22Rv1 (cell line): ENCODE measurements at regions not wholly inside any gene's neighbourhood (a gene's known extent, or its start where the extent isn't known, plus 50 kb on each side); places are given as distances from the start of the nearest gene placed in this dataset.
"Not testable (repeated sequence)": the region's sequence is repeated elsewhere in the genome, so short reads cannot be mapped to it uniquely, and the experiment has no call there.

Experiments used
- H3K27ac ChIP-seq: fragments of 450-650 bp; 2 replicates; pipeline ENCODE4 v1.5.1; 2017
- ZFX ChIP-seq: fragments of 450-650 bp; IDR thresholded peaks from 2 replicates; pipeline ENCODE4 v1.6.1; 2017; ENCODE audit warnings: antibody characterized with exemption, borderline replicate concordance
- TF ChIP-seq, protein P1 (sequence below): fragments of 450-650 bp; IDR thresholded peaks from 2 replicates; pipeline ENCODE4 v1.5.1; 2017; ENCODE audit warnings: mild to moderate bottlenecking

DNA sequence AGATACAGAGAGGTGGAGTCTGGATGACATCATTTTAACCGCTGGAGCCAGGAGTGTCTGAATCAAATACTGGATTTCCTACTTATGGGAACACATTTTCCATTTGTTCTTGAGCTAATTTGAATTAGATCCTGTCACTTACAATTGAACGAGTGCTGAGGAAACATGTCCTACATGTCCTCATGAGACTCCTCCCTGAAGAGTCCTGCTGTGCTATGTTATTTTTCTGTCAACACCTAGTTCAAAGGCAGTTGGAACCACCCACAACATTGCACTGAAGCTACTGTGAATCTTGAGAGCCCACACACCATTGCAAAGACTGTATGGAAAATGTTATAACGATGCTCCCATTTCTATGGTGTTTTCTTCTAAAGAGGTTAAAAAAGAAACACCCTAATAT lies 123.5 kb upstream of the CRBN start:
- no peak overlapping the region for H3K27ac ChIP-seq
- TF ChIP-seq ZFX = no peak
- TF ChIP-seq, protein P1, sequence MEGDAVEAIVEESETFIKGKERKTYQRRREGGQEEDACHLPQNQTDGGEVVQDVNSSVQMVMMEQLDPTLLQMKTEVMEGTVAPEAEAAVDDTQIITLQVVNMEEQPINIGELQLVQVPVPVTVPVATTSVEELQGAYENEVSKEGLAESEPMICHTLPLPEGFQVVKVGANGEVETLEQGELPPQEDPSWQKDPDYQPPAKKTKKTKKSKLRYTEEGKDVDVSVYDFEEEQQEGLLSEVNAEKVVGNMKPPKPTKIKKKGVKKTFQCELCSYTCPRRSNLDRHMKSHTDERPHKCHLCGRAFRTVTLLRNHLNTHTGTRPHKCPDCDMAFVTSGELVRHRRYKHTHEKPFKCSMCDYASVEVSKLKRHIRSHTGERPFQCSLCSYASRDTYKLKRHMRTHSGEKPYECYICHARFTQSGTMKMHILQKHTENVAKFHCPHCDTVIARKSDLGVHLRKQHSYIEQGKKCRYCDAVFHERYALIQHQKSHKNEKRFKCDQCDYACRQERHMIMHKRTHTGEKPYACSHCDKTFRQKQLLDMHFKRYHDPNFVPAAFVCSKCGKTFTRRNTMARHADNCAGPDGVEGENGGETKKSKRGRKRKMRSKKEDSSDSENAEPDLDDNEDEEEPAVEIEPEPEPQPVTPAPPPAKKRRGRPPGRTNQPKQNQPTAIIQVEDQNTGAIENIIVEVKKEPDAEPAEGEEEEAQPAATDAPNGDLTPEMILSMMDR = no peak

- no peak overlapping the region for H3K27ac ChIP-seq
- no peak for TF ChIP-seq ZFX
- TF ChIP-seq, protein P1 = no peak
Observed at GRCh38 chr3:3301476-3301875, 122.0 kb upstream of the CRBN start.

DNA sequence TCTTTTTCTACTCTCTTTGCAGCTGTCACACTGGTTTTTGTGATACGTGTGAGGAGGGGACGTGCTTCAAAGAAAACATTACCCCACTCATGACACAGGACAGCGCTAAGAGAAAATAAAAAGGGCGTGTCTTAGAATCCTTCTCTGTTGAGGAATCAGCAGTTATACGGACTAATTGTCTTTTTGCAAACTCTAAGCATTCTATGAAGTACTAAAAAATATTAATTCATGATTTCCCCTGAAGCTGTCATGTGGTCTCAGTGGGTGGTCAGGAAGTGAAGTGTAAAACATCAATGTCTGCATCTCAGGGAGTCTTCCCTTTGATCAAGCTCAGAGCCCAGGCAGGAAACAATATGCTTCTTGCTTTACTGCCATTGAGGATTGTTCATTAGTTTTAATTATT lies 117.5 kb upstream of the CRBN start:
- TF ChIP-seq, protein P1 = no peak
- TF ChIP-seq ZFX = no peak
- no peak overlapping the region for H3K27ac ChIP-seq

DNA sequence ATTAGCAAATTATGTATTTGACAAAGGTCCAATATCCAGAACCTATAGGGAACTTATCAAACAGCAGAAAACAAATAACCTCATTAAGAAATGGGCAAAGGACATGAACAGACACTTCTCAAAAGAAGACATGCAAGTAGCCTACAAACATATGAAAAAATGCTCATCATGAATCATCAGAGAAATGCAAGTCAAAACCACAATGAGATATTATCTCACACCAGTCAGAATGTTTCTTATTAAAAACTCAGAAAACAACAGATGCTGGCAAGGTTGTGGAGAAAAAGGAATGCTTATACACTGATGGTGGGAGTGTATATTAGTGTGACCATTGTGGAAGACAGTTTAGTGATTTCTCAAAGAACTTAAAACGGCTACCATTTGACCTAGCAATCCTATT lies 116.1 kb upstream of the CRBN start:
- no peak overlapping the region for H3K27ac ChIP-seq
- no peak for TF ChIP-seq ZFX
- TF ChIP-seq, protein P1 = no peak

DNA sequence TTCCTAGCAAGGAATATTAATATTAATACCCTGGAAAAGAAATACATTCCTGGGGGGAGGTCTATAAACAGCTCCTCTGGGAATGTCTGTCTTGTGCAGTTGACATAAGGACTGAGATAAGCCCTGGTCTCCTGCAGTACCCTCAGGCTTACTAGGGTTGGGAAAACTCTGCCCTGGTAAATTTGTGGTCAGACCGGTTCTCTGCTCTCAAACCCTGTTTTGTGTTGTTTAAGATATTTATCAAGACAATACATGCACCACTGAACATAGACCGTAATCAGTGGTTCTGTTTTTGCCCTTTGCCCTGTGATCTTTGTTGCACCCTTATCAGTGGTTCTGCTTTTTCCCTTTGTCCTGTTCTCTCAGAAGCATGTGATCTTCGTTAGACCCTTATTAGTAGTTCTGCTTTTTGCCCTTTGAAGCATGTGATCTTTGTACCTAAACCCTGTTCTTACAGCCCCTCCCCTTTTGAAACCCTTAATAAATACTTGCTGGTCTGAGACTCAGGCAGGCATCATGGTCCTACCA lies 112.3 kb upstream of the CRBN start:
- not testable (repeated sequence) for H3K27ac ChIP-seq

- TF ChIP-seq ZFX = no peak
- TF ChIP-seq, protein P1 = no peak
- H3K27ac ChIP-seq = no peak overlapping the region
Observed at GRCh38 chr3:3288255-3288654, 108.8 kb upstream of the CRBN start.

- TF ChIP-seq, protein P1 = no peak
- TF ChIP-seq ZFX = no peak
- no peak overlapping the region for H3K27ac ChIP-seq
Observed at GRCh38 chr3:3286014-3286413, 106.5 kb upstream of the CRBN start.

GRCh38 chr3:3281024-3281423 lies 101.5 kb upstream of the CRBN start:
- TF ChIP-seq, protein P1 = no peak
- TF ChIP-seq ZFX = no peak
- H3K27ac ChIP-seq = no peak overlapping the region
